Heart left ventricle (tissue), 13 donors: ENCODE measurements at regions not wholly inside any gene's neighbourhood (a gene's known extent, or its start where the extent isn't known, plus 50 kb on each side); places are given as distances from the start of the nearest gene placed in this dataset.
"Not testable (repeated sequence)": the region's sequence is repeated elsewhere in the genome, so short reads cannot be mapped to it uniquely, and the experiment has no call there.

Experiments
- POLR2A ChIP-seq, 2 donors: fragments of 450-650 bp; IDR thresholded peaks; one replicate each; pipeline ENCODE4 v1.6.1; 2017; ENCODE audit warnings: antibody characterized with exemption in 2 of 2, mild to moderate bottlenecking in 2 of 2, moderate library complexity in 2 of 2
- TF ChIP-seq, protein P1 (sequence below), 12 donors: fragments of 200-600 bp; sonication (generic) in 4 of 12; IDR thresholded peaks; one replicate each; pipeline versions ENCODE4 v1.5.0 to v1.8.0; 2018 to 2022; ENCODE audit warnings: antibody characterized with exemption in 12 of 12, mild to moderate bottlenecking in 5 of 12
- donor health status: ischemic (EF 13 %, LVEDD 7.1; RV severe dilation, severe dysfunction).
- donor health status: DM: no; HTN: yes; CAD: no.
- donor health status: DM: no; HTN: no; CAD: no.
- donor health status: ischemic (EF 25% LVEDD 6.9; RV normal size, moderate dysfunction).
- donor health status: ischemic (EF 25% LVEDD 5.7; RV mildly dilated, moderate dysfunction).
- donor health status: ischemic (EF 35%, LVEDD 5.7; RV mildly dilated, moderate dysfunction).
- donor health status: nonischemic (EF 11% LVEDD 7.7; RV severe dilation, severe dysfunction).
- donor health status: DM: yes; HTN: yes; CAD: no.
- donor health status: PGD.
- donor health status: ischemic (EF 29% LVEDD 5.4; RV normal size, mild dysfunction).
- donor health status: nonischemic (EF 23%, LVEDD 6.1; RV moderate dilation, normal function).

DNA sequence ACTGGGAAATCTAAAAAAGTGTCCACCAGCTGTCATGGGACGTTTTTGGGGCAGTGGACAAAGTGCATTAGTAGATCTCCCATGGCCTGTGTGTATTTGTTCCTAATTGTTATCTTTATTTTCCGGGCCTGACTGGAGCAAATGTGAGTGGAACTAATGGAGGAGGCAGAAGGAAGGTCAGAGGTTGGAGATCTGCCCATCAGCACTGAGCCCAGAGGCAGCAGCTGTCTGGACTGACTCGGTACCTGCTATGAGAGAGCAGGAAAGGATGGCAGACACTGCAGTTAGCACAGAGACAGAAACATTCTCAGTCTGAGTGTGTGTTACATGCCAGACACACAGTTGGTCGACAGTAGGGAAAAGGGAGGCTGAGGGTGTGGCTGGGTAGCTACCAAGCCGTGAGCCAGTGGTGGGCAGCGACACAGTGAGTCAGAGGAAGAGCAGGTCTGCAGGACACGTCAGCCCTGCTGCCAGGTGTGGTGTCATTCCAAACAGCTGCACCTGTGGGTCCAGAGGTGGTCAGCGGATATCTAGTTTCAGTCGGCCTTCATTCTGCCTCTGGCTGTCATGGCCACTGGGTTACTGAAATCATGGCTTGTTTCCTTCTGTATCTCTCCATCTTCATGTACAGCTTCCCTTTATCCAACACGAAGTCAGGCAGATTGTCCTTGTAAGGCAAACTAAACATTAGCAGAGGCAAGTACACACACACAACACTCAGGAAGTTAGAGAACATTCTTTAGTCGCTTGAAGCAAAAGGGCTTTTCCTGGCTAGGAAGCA, 196.4 kb downstream of the SPATA31A7 start:
- TF ChIP-seq, protein P1, sequence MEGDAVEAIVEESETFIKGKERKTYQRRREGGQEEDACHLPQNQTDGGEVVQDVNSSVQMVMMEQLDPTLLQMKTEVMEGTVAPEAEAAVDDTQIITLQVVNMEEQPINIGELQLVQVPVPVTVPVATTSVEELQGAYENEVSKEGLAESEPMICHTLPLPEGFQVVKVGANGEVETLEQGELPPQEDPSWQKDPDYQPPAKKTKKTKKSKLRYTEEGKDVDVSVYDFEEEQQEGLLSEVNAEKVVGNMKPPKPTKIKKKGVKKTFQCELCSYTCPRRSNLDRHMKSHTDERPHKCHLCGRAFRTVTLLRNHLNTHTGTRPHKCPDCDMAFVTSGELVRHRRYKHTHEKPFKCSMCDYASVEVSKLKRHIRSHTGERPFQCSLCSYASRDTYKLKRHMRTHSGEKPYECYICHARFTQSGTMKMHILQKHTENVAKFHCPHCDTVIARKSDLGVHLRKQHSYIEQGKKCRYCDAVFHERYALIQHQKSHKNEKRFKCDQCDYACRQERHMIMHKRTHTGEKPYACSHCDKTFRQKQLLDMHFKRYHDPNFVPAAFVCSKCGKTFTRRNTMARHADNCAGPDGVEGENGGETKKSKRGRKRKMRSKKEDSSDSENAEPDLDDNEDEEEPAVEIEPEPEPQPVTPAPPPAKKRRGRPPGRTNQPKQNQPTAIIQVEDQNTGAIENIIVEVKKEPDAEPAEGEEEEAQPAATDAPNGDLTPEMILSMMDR (IDR thresholded peaks at IDR 0.05), result not testable (repeated sequence)
- TF ChIP-seq POLR2A (IDR thresholded peaks at IDR 0.05), result not testable (repeated sequence)
